Body of pancreas (tissue), 4 donors: ENCODE measurements at regions not wholly inside any gene's neighbourhood (a gene's known extent, or its start where the extent isn't known, plus 50 kb on each side); places are given as distances from the start of the nearest gene placed in this dataset.

Experiments
- ATAC-seq: fragments of 150-250 bp; one replicate; pipeline ENCODE4 v1.9.1; 2016
- DNase-seq, 4 donors: peaks; one replicate each; pipeline ENCODE4 v3.0.0-alpha.2; 2019
- H3K27ac ChIP-seq, 4 donors: fragments of 200-600 bp; sonication (generic); 1 replicate in 3 of 4; 2 replicates in 1 of 4; pipeline versions ENCODE4 v1.5.1 to v1.6.1; 2016 to 2019; ENCODE audit warnings: mild to moderate bottlenecking in 1 of 4, mixed read lengths in 1 of 4, moderate library complexity in 1 of 4
- H3K27me3 ChIP-seq, 2 donors: fragments of 200-600 bp; sonication (generic); one replicate each; pipeline ENCODE4 v1.6.0; 2016; ENCODE audit warnings: mild to moderate bottlenecking in 1 of 2
- H3K36me3 ChIP-seq, 2 donors: fragments of 200-600 bp; sonication (generic); replicated peaks in 1 of 2; 2 replicates each; pipeline ENCODE4 v1.5.1; 2016; ENCODE audit warnings: low read depth in 2 of 2; ENCODE audit not compliant: insufficient read depth in 1 of 2
- H3K4me1 ChIP-seq: fragments of 200-600 bp; sonication (generic); one replicate; pipeline ENCODE4 v1.6.0; 2016
- H3K4me3 ChIP-seq, 2 donors: fragments of 200-600 bp; sonication (generic); 1 replicate in 1 of 2; 2 replicates in 1 of 2; pipeline ENCODE4 v1.5.1; 2016 to 2019
- H3K9me3 ChIP-seq, 3 donors: fragments of 200-600 bp; sonication (generic); 1 replicate in 2 of 3; 2 replicates in 1 of 3; pipeline ENCODE4 v1.5.1; 2016
- POLR2A ChIP-seq, 3 donors: fragments of 450-650 bp; IDR thresholded peaks; one replicate each; pipeline ENCODE4 v1.6.1; 2016; ENCODE audit warnings: antibody characterized with exemption in 3 of 3, mild to moderate bottlenecking in 2 of 3
- WGBS, 2 donors: methylation state at CpG; one replicate each; pipeline ENCODE4 v1.1.5; 2017; 5-methylcytosine and 5-hydroxymethylcytosine counted together
- intact Hi-C: fragments of 100-400 bp; cut with DNase I; formaldehyde crosslinking; loops from one replicate; pipeline ENCODE4 v1.15.1; 2023
- TF ChIP-seq, protein P1 (sequence below), 7 experiments: fragments of 450-650 bp in 4 of 7; fragments of 200-600 bp in 3 of 7; sonication (generic) in 3 of 7; IDR thresholded peaks; one replicate each; pipeline ENCODE4 v1.5.1; 2016 to 2019; ENCODE audit warnings: antibody characterized with exemption in 7 of 7

DNA sequence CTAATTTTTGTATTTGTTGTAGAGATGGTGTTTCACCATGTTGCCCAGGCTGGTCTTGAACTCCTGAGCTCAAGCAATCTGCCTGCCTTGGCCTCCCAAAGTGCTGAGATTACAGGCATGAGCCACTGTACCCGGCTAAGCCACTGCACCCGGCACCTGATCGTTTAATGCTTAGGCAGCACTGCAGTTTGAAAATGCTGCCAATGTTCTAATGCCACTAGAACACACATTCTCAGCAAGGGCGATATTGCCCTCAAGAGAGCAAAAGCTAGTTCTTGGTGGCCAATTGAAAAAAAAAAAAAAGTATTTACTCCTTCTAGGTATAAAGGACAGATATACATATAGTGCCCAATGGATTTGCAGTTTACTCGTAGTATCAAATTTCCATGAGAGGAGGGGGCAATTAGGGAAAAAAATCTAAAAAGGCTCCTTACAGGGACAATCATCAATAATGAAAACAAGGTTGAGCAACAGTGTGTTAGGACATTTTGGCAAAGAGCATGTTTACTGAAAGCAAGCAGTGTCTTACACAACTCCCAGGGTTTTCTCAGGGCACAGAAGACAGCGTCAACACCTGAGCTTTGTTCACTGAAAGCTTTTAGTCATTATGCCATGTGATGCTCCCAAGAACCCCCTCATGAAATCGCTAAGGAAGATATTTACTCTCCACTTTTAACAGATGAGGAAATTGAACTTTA, 199.9 kb upstream of the PKDCC start:
- peak in 1 of 3 donors; percentile 21 for TF ChIP-seq POLR2A (IDR thresholded peaks at IDR 0.05)
- TF ChIP-seq, protein P1, sequence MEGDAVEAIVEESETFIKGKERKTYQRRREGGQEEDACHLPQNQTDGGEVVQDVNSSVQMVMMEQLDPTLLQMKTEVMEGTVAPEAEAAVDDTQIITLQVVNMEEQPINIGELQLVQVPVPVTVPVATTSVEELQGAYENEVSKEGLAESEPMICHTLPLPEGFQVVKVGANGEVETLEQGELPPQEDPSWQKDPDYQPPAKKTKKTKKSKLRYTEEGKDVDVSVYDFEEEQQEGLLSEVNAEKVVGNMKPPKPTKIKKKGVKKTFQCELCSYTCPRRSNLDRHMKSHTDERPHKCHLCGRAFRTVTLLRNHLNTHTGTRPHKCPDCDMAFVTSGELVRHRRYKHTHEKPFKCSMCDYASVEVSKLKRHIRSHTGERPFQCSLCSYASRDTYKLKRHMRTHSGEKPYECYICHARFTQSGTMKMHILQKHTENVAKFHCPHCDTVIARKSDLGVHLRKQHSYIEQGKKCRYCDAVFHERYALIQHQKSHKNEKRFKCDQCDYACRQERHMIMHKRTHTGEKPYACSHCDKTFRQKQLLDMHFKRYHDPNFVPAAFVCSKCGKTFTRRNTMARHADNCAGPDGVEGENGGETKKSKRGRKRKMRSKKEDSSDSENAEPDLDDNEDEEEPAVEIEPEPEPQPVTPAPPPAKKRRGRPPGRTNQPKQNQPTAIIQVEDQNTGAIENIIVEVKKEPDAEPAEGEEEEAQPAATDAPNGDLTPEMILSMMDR (IDR thresholded peaks at IDR 0.05) = no peak
- Histone ChIP-seq H3K4me3 (no peak overlapping the region), H3K4me1 (peaks cover 31% of the 10 kb centered on the region), H3K27me3 (no peaks in the 10 kb centered on the region), H3K9me3 (no peaks in the 10 kb centered on the region), H3K27ac (peak overlapping the region; percentile 73 to 87 (median 86)), H3K36me3 (no peaks in the 10 kb centered on the region)
- ATAC-seq = peak; percentile 96
- intact Hi-C loops = no loop called here
- peak; percentile 60 to 81 (median 70) for DNase-seq
- 17 to 23% methylated on average over 7 of the region's 7 CpGs for whole genome bisulfite sequencing, 2 donors

DNA sequence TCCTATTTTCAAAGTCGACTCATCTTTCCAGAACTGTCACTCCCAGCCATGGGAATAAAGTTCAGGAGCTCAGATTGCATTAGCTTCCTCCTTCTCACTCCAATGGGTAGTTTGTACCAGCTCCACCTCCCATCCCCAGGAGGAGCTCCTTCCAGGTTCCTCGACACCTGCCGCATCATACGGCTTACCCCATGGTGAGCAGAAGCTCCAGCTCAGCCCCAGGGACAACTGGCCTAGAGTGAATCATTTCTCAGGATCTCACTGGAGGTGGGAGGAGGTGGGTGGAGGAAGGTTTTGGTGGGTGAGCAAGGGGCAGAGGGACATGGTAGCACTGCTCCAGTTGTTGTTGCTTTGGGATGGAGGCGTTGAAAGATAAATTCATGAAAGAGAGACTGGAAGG, 196.3 kb upstream of the PKDCC start:
- TF ChIP-seq POLR2A (IDR thresholded peaks at IDR 0.05) = no peak
- TF ChIP-seq, protein P1 (IDR thresholded peaks at IDR 0.05) = no peak
- Histone ChIP-seq H3K4me3 (no peak overlapping the region), H3K27ac (peak overlapping the region in 2 of 4 donors; percentile 4 to 26), H3K27me3 (no peaks in the 10 kb centered on the region), H3K4me1 (peaks cover 22% of the 10 kb centered on the region), H3K9me3 (no peaks in the 10 kb centered on the region), H3K36me3 (no peaks in the 10 kb centered on the region)
- 77 to 83% methylated on average over 5 of the region's 5 CpGs for WGBS, 2 donors
- DNase-seq (no peak), ATAC-seq (no peak)
- intact Hi-C loops = no loop called here

DNA sequence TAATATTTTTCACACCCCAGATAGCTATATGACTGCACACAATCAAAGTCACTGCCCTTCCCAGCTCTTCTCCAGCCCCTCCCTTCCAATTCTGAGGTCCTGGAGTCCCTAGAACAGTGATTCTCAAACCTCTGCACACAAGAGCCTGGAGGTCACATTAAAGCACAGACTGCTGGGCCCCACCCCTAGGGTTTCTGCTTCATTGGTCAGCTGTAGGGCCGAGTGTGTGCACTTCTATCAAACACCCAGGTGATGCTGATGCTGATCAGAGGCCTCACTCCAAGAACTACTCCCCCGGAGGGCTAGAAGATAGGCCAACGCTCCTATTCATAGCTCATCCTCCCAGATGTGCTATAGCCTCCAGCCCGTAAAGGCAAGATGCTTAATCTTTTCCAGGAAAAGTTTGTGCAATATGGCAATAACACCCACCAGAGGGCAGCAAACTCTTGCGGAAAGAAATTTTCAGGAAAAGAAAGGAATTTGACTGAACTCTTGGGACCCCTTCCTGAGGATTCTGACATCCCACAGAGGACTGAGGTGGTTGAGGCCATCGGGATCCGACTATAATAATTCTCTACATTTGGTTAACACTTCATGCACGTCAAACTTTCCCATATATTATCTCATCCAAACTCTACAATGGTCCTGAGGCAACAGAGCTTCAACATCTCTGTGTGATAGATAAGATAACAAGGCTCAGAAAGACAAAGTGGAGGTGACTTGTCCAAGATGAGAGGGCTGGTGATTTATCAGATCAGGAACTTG, 194.2 kb upstream of the PKDCC start:
- intact Hi-C loops = no loop called here
- TF ChIP-seq, protein P1 (IDR thresholded peaks at IDR 0.05) = peak; percentile 58 to 78 (median 70)
- no peak for TF ChIP-seq POLR2A (IDR thresholded peaks at IDR 0.05)
- Histone ChIP-seq H3K4me3 (no peak overlapping the region), H3K27me3 (no peaks in the 10 kb centered on the region), H3K9me3 (no peaks in the 10 kb centered on the region), H3K36me3 (no peaks in the 10 kb centered on the region), H3K4me1 (peaks cover 4% of the 10 kb centered on the region), H3K27ac (no peak overlapping the region)
- 7 to 10% methylated on average over 8 of the region's 8 CpGs for WGBS, 2 donors
- DNase-seq (peak; percentile 64 to 68 (median 65)), ATAC-seq (peak; percentile 59)

DNA sequence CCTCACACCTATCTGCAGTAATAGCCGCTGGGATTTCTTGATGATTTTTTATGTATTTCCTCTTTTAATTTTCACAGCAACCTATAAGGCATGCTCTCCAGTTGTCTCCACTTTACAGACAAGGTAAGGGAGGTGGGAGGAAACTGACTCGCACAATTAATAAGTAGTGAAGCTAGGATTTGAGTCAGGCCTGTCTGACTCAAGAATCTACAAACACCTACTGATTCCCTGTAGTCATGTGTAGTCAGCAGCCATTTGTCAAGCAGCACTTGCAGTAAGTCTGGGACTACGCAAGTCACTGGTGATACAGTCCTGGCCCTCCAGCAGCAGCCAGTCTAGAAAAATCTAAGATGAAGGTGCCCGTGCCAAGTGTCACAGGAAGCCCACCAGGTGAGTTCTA, 193.6 kb upstream of the PKDCC start:
- Histone ChIP-seq H3K27ac (no peak overlapping the region), H3K27me3 (no peaks in the 10 kb centered on the region), H3K4me1 (peaks cover 4% of the 10 kb centered on the region), H3K4me3 (no peak overlapping the region), H3K36me3 (no peaks in the 10 kb centered on the region), H3K9me3 (no peaks in the 10 kb centered on the region)
- no peak for DNase-seq
- ATAC-seq = no peak
- WGBS, 2 donors = 76 to 78% methylated on average over 4 of the region's 4 CpGs
- TF ChIP-seq, protein P1 (IDR thresholded peaks at IDR 0.05) = no peak
- no peak for TF ChIP-seq POLR2A (IDR thresholded peaks at IDR 0.05)
- intact Hi-C loops = no loop called here
